ENCODE measurements at regions not wholly inside any gene's neighbourhood (a gene's known extent, or its start where the extent isn't known, plus 50 kb on each side); places are given as distances from the start of the nearest gene placed in this dataset.

- DNase-seq (ENCODE audit: low read depth in 1 of 2, low spot score in 2 of 2): no peak
- Histone ChIP-seq H4K5ac (ENCODE audit: insufficient read length, low read depth, low read length) (no peak overlapping the region), H4K8ac (ENCODE audit: extremely low read depth, insufficient read depth, low read length) (no peak overlapping the region), H4K20me1 (replicated peaks in 1 of 2; ENCODE audit: control insufficient read depth in 1 of 2, insufficient read depth in 2 of 2, low read length in 2 of 2) (no peaks in the 10 kb centered on the region), H3K18ac (ENCODE audit: extremely low read depth, low read length) (no peak overlapping the region), H3K4me1 (replicated peaks in 1 of 4; ENCODE audit: control insufficient read depth in 3 of 4, insufficient read depth in 4 of 4, low read length in 3 of 4) (no peaks in the 10 kb centered on the region), H3K56ac (replicated peaks; ENCODE audit: insufficient read length, low read depth, low read length) (no peak overlapping the region), H3K4me2 (ENCODE audit: insufficient read depth in 1 of 2, low read depth in 2 of 2, low read length in 2 of 2) (no peak overlapping the region), H3K23ac (ENCODE audit: insufficient read length) (no peak overlapping the region), H3K79me1 (ENCODE audit: low read depth, low read length) (no peaks in the 10 kb centered on the region), H3K14ac (ENCODE audit: insufficient read length) (no peak overlapping the region), H2BK120ac (replicated peaks; ENCODE audit: low read depth, low read length) (no peak overlapping the region), H3K4ac (replicated peaks; ENCODE audit: insufficient read length, low read depth, low read length) (no peak overlapping the region), H3K9me3 (ENCODE audit: insufficient read depth in 2 of 2, low read depth in 1 of 2, low read length in 1 of 2) (peaks cover 0 to 7% of the 10 kb centered on the region in 2 experiments; a peak in 1 of 4 replicates), H2AK5ac (ENCODE audit: low read depth, low read length) (no peak overlapping the region), H2BK5ac (ENCODE audit: low read depth, low read length) (no peak overlapping the region), H3K27ac (ENCODE audit: low read depth, low read length) (no peak overlapping the region), H3K79me2 (ENCODE audit: control insufficient read depth in 1 of 2, insufficient read depth in 2 of 2, low read length in 2 of 2) (no peaks in the 10 kb centered on the region), H3K36me3 (ENCODE audit: control insufficient read depth in 2 of 4, insufficient read depth in 4 of 4, low read length in 3 of 4) (no peaks in the 10 kb centered on the region), H3K4me3 (ENCODE audit: extremely low read depth in 1 of 4, insufficient read depth in 2 of 4, low read depth in 3 of 4, low read length in 4 of 4) (no peak overlapping the region), H2BK12ac (ENCODE audit: low read depth, low read length) (no peak overlapping the region), H4K91ac (replicated peaks; ENCODE audit: insufficient read length, low read length) (no peak overlapping the region), H2BK15ac (ENCODE audit: low read length) (no peak overlapping the region), H2AFZ (ENCODE audit: low read length) (no peak overlapping the region), H2BK20ac (ENCODE audit: low read length) (no peak overlapping the region), H3K23me2 (ENCODE audit: low read depth, low read length) (no peaks in the 10 kb centered on the region), H3K9ac (replicated peaks in 1 of 4; ENCODE audit: extremely low read depth in 1 of 4, low read depth in 3 of 4, low read length in 3 of 4) (no peak overlapping the region), H3K27me3 (replicated peaks in 1 of 4; ENCODE audit: control insufficient read depth in 3 of 4, extremely low read depth in 1 of 4, insufficient read depth in 3 of 4, low read length in 3 of 4) (no peaks in the 10 kb centered on the region)
- ChIA-PET CTCF (ENCODE audit: partially characterized antibody) (interaction anchor here (0.6 to 1.5 kb wide), 3 partner anchors 147 to 634 kb away, joined by 3 to 5 read pairs (median 4); no protein-coding TSS in a partner anchor), POLR2A (ENCODE audit: partially characterized antibody) (no interaction called here)
- 85% methylated on average over 3 of the region's 3 CpGs; no CpG with 5 or more reads in 1 of the 2 experiments for WGBS, 2 experiments (ENCODE audit: extremely low coverage in 1 of 2, insufficient coverage in 1 of 2, insufficient read length in 1 of 2, insufficient replicate concordance in 2 of 2, low coverage in 1 of 2, low lambda C conversion rate in 2 of 2, missing lambda C conversion rate in 1 of 2)
- no peak for FAIRE-seq
- TF ChIP-seq, protein P1, sequence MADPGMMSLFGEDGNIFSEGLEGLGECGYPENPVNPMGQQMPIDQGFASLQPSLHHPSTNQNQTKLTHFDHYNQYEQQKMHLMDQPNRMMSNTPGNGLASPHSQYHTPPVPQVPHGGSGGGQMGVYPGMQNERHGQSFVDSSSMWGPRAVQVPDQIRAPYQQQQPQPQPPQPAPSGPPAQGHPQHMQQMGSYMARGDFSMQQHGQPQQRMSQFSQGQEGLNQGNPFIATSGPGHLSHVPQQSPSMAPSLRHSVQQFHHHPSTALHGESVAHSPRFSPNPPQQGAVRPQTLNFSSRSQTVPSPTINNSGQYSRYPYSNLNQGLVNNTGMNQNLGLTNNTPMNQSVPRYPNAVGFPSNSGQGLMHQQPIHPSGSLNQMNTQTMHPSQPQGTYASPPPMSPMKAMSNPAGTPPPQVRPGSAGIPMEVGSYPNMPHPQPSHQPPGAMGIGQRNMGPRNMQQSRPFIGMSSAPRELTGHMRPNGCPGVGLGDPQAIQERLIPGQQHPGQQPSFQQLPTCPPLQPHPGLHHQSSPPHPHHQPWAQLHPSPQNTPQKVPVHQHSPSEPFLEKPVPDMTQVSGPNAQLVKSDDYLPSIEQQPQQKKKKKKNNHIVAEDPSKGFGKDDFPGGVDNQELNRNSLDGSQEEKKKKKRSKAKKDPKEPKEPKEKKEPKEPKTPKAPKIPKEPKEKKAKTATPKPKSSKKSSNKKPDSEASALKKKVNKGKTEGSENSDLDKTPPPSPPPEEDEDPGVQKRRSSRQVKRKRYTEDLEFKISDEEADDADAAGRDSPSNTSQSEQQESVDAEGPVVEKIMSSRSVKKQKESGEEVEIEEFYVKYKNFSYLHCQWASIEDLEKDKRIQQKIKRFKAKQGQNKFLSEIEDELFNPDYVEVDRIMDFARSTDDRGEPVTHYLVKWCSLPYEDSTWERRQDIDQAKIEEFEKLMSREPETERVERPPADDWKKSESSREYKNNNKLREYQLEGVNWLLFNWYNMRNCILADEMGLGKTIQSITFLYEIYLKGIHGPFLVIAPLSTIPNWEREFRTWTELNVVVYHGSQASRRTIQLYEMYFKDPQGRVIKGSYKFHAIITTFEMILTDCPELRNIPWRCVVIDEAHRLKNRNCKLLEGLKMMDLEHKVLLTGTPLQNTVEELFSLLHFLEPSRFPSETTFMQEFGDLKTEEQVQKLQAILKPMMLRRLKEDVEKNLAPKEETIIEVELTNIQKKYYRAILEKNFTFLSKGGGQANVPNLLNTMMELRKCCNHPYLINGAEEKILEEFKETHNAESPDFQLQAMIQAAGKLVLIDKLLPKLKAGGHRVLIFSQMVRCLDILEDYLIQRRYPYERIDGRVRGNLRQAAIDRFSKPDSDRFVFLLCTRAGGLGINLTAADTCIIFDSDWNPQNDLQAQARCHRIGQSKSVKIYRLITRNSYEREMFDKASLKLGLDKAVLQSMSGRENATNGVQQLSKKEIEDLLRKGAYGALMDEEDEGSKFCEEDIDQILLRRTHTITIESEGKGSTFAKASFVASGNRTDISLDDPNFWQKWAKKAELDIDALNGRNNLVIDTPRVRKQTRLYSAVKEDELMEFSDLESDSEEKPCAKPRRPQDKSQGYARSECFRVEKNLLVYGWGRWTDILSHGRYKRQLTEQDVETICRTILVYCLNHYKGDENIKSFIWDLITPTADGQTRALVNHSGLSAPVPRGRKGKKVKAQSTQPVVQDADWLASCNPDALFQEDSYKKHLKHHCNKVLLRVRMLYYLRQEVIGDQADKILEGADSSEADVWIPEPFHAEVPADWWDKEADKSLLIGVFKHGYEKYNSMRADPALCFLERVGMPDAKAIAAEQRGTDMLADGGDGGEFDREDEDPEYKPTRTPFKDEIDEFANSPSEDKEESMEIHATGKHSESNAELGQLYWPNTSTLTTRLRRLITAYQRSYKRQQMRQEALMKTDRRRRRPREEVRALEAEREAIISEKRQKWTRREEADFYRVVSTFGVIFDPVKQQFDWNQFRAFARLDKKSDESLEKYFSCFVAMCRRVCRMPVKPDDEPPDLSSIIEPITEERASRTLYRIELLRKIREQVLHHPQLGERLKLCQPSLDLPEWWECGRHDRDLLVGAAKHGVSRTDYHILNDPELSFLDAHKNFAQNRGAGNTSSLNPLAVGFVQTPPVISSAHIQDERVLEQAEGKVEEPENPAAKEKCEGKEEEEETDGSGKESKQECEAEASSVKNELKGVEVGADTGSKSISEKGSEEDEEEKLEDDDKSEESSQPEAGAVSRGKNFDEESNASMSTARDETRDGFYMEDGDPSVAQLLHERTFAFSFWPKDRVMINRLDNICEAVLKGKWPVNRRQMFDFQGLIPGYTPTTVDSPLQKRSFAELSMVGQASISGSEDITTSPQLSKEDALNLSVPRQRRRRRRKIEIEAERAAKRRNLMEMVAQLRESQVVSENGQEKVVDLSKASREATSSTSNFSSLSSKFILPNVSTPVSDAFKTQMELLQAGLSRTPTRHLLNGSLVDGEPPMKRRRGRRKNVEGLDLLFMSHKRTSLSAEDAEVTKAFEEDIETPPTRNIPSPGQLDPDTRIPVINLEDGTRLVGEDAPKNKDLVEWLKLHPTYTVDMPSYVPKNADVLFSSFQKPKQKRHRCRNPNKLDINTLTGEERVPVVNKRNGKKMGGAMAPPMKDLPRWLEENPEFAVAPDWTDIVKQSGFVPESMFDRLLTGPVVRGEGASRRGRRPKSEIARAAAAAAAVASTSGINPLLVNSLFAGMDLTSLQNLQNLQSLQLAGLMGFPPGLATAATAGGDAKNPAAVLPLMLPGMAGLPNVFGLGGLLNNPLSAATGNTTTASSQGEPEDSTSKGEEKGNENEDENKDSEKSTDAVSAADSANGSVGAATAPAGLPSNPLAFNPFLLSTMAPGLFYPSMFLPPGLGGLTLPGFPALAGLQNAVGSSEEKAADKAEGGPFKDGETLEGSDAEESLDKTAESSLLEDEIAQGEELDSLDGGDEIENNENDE (IDR thresholded peaks at IDR 0.05; ENCODE audit: insufficient replicate concordance, low read length): no peak
Measured at GRCh38 chr12:114614040-114614439, 69.9 kb downstream of the TBX3 start.
